ENCODE measurements at regions not wholly inside any gene's neighbourhood (a gene's known extent, or its start where the extent isn't known, plus 50 kb on each side); places are given as distances from the start of the nearest gene placed in this dataset.

GRCh38 chr16:51464996-51465395, 313.9 kb upstream of the SALL1 start:
- DNase-seq (ENCODE audit: low read depth) = peak; percentile 59

- no peak for DNase-seq (ENCODE audit: low read depth)
These were observed 310.2 kb upstream of the SALL1 start for GRCh38 chr16:51461255-51461654.

GRCh38 chr16:51458356-51459140, 307.5 kb upstream of the SALL1 start:
- no peak for DNase-seq (ENCODE audit: low read depth)

GRCh38 chr16:51457775-51458174, 306.7 kb upstream of the SALL1 start:
- DNase-seq (ENCODE audit: low read depth) = no peak

- no peak for DNase-seq (ENCODE audit: low read depth)
These were observed 304.3 kb upstream of the SALL1 start for GRCh38 chr16:51455398-51455797.

- DNase-seq (ENCODE audit: low read depth) = no peak
These were observed 302.2 kb upstream of the SALL1 start for GRCh38 chr16:51453251-51453650.

GRCh38 chr16:51450909-51451308, 299.8 kb upstream of the SALL1 start:
- no peak for DNase-seq (ENCODE audit: low read depth)

GRCh38 chr16:51450376-51450775, 299.3 kb upstream of the SALL1 start:
- no peak for DNase-seq (ENCODE audit: low read depth)

GRCh38 chr16:51449441-51449840, 298.4 kb upstream of the SALL1 start:
- DNase-seq (ENCODE audit: low read depth) = no peak

GRCh38 chr16:51445250-51445649, 294.2 kb upstream of the SALL1 start:
- DNase-seq (ENCODE audit: low read depth) = peak; percentile 65

- DNase-seq (ENCODE audit: low read depth) = no peak
These were observed 292.9 kb upstream of the SALL1 start for GRCh38 chr16:51443934-51444333.

GRCh38 chr16:51442141-51442870, 291.2 kb upstream of the SALL1 start:
- DNase-seq (ENCODE audit: low read depth) = no peak

GRCh38 chr16:51440131-51440889, 289.2 kb upstream of the SALL1 start:
- no peak for DNase-seq (ENCODE audit: low read depth)

- DNase-seq (ENCODE audit: low read depth) = no peak
These were observed 288.2 kb upstream of the SALL1 start for GRCh38 chr16:51439271-51439670.

GRCh38 chr16:51436742-51437141, 285.7 kb upstream of the SALL1 start:
- DNase-seq (ENCODE audit: low read depth) = no peak

GRCh38 chr16:51434567-51435198, 283.6 kb upstream of the SALL1 start:
- DNase-seq (ENCODE audit: low read depth) = no peak

- DNase-seq (ENCODE audit: low read depth) = no peak
These were observed 282.5 kb upstream of the SALL1 start for GRCh38 chr16:51433599-51433998.

- peak; percentile 97 for DNase-seq (ENCODE audit: low read depth)
These were observed 280.6 kb upstream of the SALL1 start for GRCh38 chr16:51431517-51432241.

- peak; percentile 14 for DNase-seq (ENCODE audit: low read depth)
These were observed 279.8 kb upstream of the SALL1 start for GRCh38 chr16:51430716-51431369.

- DNase-seq (ENCODE audit: low read depth) = no peak
These were observed 278.0 kb upstream of the SALL1 start for GRCh38 chr16:51429041-51429440.

- DNase-seq (ENCODE audit: low read depth) = no peak
These were observed 276.0 kb upstream of the SALL1 start for GRCh38 chr16:51427085-51427484.
